B cell (primary cell): ENCODE measurements at regions not wholly inside any gene's neighbourhood (a gene's known extent, or its start where the extent isn't known, plus 50 kb on each side); places are given as distances from the start of the nearest gene placed in this dataset.

Experiments
- ATAC-seq: fragments of 200-7000 bp; cut with Tn5 transposase; one replicate; pipeline ENCODE4 v1.10.0; 2021; ENCODE audit warnings: low read depth, mild to moderate bottlenecking, moderate number of reproducible peaks, moderate library complexity
- CTCF ChIA-PET: fragments of 350-600 bp; sonication (Branson Sonifier 250); formaldehyde crosslinking; loops from one replicate; lab custom pipeline; 2021; ENCODE audit warnings: antibody characterized with exemption, inconsistent platforms; lab: Charles Lee
- POLR2A ChIA-PET: fragments of 350-600 bp; sonication (Branson Sonifier 250); formaldehyde crosslinking; loops from one replicate; lab custom pipeline; 2021; ENCODE audit warnings: antibody characterized with exemption; lab: Charles Lee
- DNase-seq: peaks from one replicate; pipeline ENCODE4 v3.0.0; 2013
- H2AFZ ChIP-seq: 2 replicates; pipeline ENCODE4 v1.6.1; 2012; ENCODE audit warnings: mild to moderate bottlenecking, low read depth, low read length; ENCODE audit not compliant: insufficient read depth, poor library complexity, severe bottlenecking
- H3K27ac ChIP-seq, 2 donors: 1 replicate in 1 of 2; 2 replicates in 1 of 2; pipeline ENCODE4 v1.5.1; 2012 to 2013; ENCODE audit warnings: low read length in 2 of 2, mild to moderate bottlenecking in 2 of 2, moderate library complexity in 1 of 2
- H3K27me3 ChIP-seq, 4 experiments: fragments of 200-600 bp in 1 of 4; sonication (generic) in 1 of 4; replicated peaks in 1 of 4; 1 replicate in 2 of 4; 2 replicates in 2 of 4; pipeline versions ENCODE4 v1.6.1 to v1.7.0; 2013 to 2016; ENCODE audit warnings: low read length in 3 of 4, mild to moderate bottlenecking in 2 of 4, mixed read lengths in 1 of 4, moderate library complexity in 1 of 4; ENCODE audit not compliant: insufficient read depth in 4 of 4, control insufficient read depth in 3 of 4; ENCODE audit errors: control extremely low read depth in 1 of 4
- H3K36me3 ChIP-seq, 2 experiments: replicated peaks in 1 of 2; 1 replicate in 1 of 2; 2 replicates in 1 of 2; pipeline versions ENCODE4 v1.6.1 to v1.7.1; 2013; ENCODE audit warnings: low read length in 1 of 2; ENCODE audit not compliant: insufficient read depth in 2 of 2, control insufficient read depth in 1 of 2; ENCODE audit errors: control extremely low read depth in 1 of 2, extremely low read depth in 1 of 2
- H3K4me1 ChIP-seq, 2 donors: fragments of 200-600 bp in 1 of 2; sonication (generic) in 1 of 2; 1 replicate in 1 of 2; 2 replicates in 1 of 2; pipeline versions ENCODE4 v1.5.1 to v1.6.1; 2013 to 2017; ENCODE audit warnings: low read length in 2 of 2; ENCODE audit not compliant: control insufficient read depth in 2 of 2, insufficient read depth in 2 of 2
- H3K4me2 ChIP-seq: replicated peaks from 2 replicates; pipeline ENCODE3; 2012; ENCODE audit warnings: mild to moderate bottlenecking, low read depth, low read length; ENCODE audit not compliant: poor library complexity, severe bottlenecking
- H3K4me3 ChIP-seq, 5 experiments: fragments of 200-600 bp in 1 of 5; sonication (generic) in 1 of 5; 1 replicate in 3 of 5; 2 replicates in 2 of 5; pipeline versions ENCODE4 v1.5.1 to v1.7.0; 2011 to 2016; ENCODE audit warnings: low read length in 4 of 5, mild to moderate bottlenecking in 4 of 5, low read depth in 2 of 5, control low read depth in 1 of 5, moderate library complexity in 1 of 5; ENCODE audit not compliant: insufficient read depth in 1 of 5; ENCODE audit errors: control extremely low read depth in 1 of 5, extremely low read depth in 1 of 5
- H3K79me2 ChIP-seq: fragments of 200-600 bp; sonication (generic); one replicate; pipeline ENCODE4 v1.6.0; 2016; ENCODE audit warnings: low read length; ENCODE audit not compliant: control insufficient read depth, insufficient read depth
- H3K9ac ChIP-seq: fragments of 200-600 bp; sonication (generic); 2 replicates; pipeline ENCODE4 v1.6.1; 2017; ENCODE audit warnings: mild to moderate bottlenecking, low read length, moderate library complexity
- H3K9me3 ChIP-seq, 3 donors: one replicate each; pipeline versions ENCODE4 v1.6.1 to v1.7.1; 2013; ENCODE audit warnings: low read length in 2 of 3; ENCODE audit not compliant: control insufficient read depth in 2 of 3, insufficient read depth in 1 of 3; ENCODE audit errors: control extremely low read depth in 1 of 3
- H4K20me1 ChIP-seq: 2 replicates; pipeline ENCODE4 v1.6.0; 2012; ENCODE audit warnings: mild to moderate bottlenecking, low read length; ENCODE audit not compliant: insufficient read depth, control insufficient read depth, poor library complexity, severe bottlenecking
- H3K27ac Mint-ChIP-seq: one replicate; pipeline ENCODE4 v1.8.0; 2021; ENCODE audit warnings: mixed read lengths
- H3K27me3 Mint-ChIP-seq: one replicate; pipeline ENCODE4 v1.8.0; 2021; ENCODE audit warnings: mixed read lengths
- H3K4me1 Mint-ChIP-seq: one replicate; pipeline ENCODE4 v1.8.0; 2021; ENCODE audit warnings: mixed read lengths
- H3K4me3 Mint-ChIP-seq: one replicate; pipeline ENCODE4 v1.8.0; 2021; ENCODE audit warnings: mixed read lengths
- H3K9me3 Mint-ChIP-seq: one replicate; pipeline ENCODE4 v1.8.0; 2022; ENCODE audit warnings: mixed read lengths; ENCODE audit not compliant: insufficient read depth
- CTCF ChIP-seq: fragments of 200-600 bp; IDR thresholded peaks from one replicate; pipeline ENCODE4 v1.8.0; 2022; ENCODE audit warnings: antibody characterized with exemption, mild to moderate bottlenecking
- EZH2 ChIP-seq: IDR thresholded peaks from 2 replicates; pipeline ENCODE4 v1.6.1; 2012; ENCODE audit warnings: borderline replicate concordance, low read depth, mild to moderate bottlenecking, moderate library complexity, low read length; ENCODE audit not compliant: insufficient read depth, poor library complexity, severe bottlenecking
- WGBS: methylation state at CpG from one replicate; pipeline ENCODE4 v1.1.5; 2013; ENCODE audit warnings: missing lambda C conversion rate; ENCODE audit not compliant: insufficient coverage; 5-methylcytosine and 5-hydroxymethylcytosine counted together
- intact Hi-C: fragments of 100-400 bp; cut with micrococcal nuclease; formaldehyde crosslinking; loops from one replicate; pipeline ENCODE4 v1.10.0; 2022

DNA sequence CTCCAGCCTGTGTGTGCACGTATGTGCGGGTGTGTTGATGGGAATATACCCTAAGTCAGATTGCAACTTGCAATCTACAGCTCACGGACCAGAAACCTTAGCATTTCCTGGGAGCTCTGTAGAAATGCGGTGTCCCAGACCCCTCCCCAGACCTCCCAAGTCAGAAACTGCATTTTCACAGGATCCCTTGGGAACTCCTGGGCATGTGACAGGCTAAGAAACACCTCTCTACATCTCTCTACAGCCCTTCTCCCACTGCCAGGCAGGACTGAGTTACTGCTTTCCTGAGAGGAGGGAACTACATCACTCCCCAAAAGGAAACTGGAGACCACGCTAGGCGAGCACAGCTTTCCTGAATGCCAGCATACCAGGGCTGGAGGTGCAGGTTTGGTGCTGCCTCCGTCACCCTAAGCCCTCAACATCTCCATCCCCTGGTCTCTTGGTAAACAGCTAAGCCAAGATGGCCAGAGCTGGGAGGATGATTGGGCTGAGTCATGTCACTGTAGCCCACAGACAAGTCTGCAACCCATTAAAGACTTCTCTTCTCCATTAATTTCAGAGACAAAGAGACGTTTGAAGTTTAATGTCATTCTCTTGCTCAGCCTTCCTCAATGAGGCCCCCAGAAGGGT is 194.4 kb downstream of the BMP7 start:
- WGBS: 27% methylated on average over 5 of the region's 8 CpGs
- H3K27ac ChIP-seq: no peak overlapping the region

GRCh38 chr20:57073402-57073801 is 193.0 kb downstream of the BMP7 start:
- ChIA-PET POLR2A (no interaction called here), CTCF (no interaction called here)
- DNase-seq (no peak), ATAC-seq (no peak)
- Mint-ChIP-seq H3K27ac (no peak overlapping the region), H3K4me1 (no peaks in the 10 kb centered on the region), H3K9me3 (peaks cover 5% of the 10 kb centered on the region), H3K27me3 (peaks cover 21% of the 10 kb centered on the region), H3K4me3 (no peak overlapping the region)
- Histone ChIP-seq H3K9ac (no peak overlapping the region), H4K20me1 (no peaks in the 10 kb centered on the region), H3K4me3 (no peak overlapping the region), H2AFZ (no peak overlapping the region), H3K4me1 (no peaks in the 10 kb centered on the region), H3K9me3 (peaks cover 0 to 13% (median 0%) of the 10 kb centered on the region in 3 donors), H3K4me2 (no peak overlapping the region), H3K27me3 (peaks cover 0 to 16% (median 6%) of the 10 kb centered on the region in 4 experiments), H3K36me3 (no peaks in the 10 kb centered on the region), H3K79me2 (no peaks in the 10 kb centered on the region), H3K27ac (no peak overlapping the region)
- intact Hi-C loops: no loop called here
- TF ChIP-seq EZH2 (no peak), CTCF (no peak)
- WGBS: 86% methylated on average over 6 of the region's 8 CpGs

More for the DNA sequence above, 194.4 kb downstream of the BMP7 start:
- Mint-ChIP-seq H3K4me3 (no peak overlapping the region), H3K27me3 (peaks cover 26% of the 10 kb centered on the region), H3K9me3 (peaks cover under 1% of the 10 kb centered on the region), H3K27ac (no peak overlapping the region), H3K4me1 (no peaks in the 10 kb centered on the region)
- no peaks in the 10 kb centered on the region for H3K79me2 ChIP-seq
- POLR2A ChIA-PET: no interaction called here
- CTCF ChIA-PET: no interaction called here
- DNase-seq: no peak
- TF ChIP-seq CTCF (no peak), EZH2 (no peak)
- H3K9me3 ChIP-seq: peaks cover 0 to 9% (median 0%) of the 10 kb centered on the region in 3 donors
- H3K4me1 ChIP-seq: no peaks in the 10 kb centered on the region
- no peak for ATAC-seq
- no peaks in the 10 kb centered on the region for H4K20me1 ChIP-seq
- H2AFZ ChIP-seq: no peak overlapping the region
- no peak overlapping the region for H3K4me3 ChIP-seq
- H3K27me3 ChIP-seq: peaks cover 0 to 16% (median 6%) of the 10 kb centered on the region in 4 experiments
- H3K9ac ChIP-seq: no peak overlapping the region
- intact Hi-C loops: no loop called here
- H3K4me2 ChIP-seq: no peak overlapping the region
- H3K36me3 ChIP-seq: no peaks in the 10 kb centered on the region
